Ramos (cell line): ENCODE measurements at regions not wholly inside any gene's neighbourhood (a gene's known extent, or its start where the extent isn't known, plus 50 kb on each side); places are given as distances from the start of the nearest gene placed in this dataset.

Experiments
- in situ Hi-C: fragments of 300-500 bp; cut with MboI; formaldehyde crosslinking; loops from one replicate; pipeline ENCODE4 v1.14.3; 2022; ENCODE audit warnings: low sequenced_read_pairs; ENCODE audit not compliant: unreplicated experiment

GRCh38 chr6:154561750-154562149 lies 51.3 kb upstream of the CNKSR3 start:
- in situ Hi-C loops, result no loop called here

DNA sequence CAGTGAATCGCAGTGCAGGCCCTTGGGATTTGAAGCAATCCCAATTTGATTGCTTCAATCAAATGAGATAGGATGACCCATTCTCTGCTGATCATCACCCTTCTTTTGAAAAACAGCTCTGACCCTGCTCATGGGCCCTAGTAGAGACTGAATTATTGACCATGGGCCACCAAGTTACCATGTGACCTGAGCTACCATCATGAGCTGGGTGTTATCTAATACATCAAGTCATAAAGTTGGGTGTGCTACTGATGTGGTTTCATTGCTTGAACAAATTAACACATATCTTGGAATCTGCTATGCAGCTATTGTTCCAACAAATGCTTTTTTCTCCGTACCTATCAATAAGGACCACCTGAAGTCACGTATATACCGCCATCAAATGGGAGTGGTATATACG lies 54.8 kb upstream of the CNKSR3 start:
- in situ Hi-C loops, result no loop called here

DNA sequence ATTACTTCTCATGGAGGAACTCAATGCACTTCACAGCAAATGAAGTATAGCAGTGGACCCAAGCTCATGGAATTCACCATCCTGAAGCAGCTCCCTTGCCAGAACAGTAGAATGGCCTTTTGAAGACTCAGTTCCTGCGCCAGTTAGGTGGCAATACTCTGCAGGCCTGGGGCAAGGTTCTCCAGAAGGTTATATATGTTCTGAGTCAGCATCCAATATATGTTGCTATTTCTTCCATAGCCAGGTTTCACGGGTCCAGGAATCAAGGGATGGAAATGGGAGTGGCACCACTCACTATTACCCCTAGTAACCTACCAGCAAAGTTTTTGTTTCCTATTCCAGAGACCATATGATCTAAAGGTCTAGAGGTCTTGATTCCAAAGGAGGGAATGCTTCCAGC lies 56.4 kb upstream of the CNKSR3 start:
- in situ Hi-C loops, result no loop called here

DNA sequence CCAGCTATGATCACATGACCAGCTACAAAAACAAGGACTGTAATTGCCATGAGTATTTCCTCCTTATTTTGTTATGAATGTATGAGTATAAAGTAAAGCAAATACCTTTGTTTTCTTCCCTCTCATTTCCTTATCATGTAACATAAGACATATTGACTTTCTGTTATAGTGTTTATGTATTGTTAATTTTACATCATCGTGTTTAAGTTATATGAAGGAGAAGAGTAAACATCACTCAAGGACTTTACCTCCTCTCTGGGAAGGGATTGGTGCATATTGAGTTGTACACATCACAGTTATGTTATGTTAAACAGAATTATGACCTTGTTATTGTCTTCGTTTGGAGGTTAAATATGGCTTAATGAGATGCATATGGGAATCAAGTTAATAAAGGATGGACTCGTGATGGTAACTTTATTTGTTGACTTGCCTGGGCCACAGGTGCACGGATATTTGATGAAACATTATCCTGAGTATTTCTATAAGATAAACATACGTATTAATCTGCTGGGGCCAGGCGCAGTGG lies 57.3 kb upstream of the CNKSR3 start:
- in situ Hi-C loops, result no loop called here

DNA sequence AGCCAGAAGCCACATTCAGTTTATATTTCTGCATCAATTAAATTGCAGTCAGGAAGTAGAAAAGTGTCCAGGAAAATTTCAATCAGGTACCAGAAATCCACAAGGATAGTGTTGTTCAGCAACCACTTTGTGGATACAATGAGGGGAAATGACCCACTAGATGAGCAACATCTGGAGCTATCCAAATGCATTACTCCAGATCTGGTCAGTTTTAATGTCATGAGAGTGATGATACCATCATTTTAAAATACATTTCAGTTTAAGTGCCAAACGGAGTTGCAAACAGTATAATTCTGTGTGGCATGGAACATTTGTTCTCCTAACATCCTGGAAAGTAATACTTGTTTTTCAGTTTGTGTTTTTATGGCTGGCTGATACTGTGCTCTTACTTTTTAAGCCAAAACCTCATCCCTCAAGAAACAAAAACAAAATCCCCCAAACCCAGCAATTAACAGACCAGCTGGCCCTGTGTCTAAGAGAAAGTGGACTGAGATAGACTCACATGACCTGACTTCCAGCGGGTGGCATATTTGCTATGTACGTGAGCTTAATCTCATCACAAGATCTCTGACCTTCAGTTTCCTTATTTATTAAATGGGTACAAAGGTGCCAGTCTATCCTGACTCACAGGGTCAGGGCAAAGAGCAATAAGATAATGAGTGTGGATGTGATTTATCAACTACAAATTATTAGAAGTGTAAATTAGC lies 58.8 kb upstream of the CNKSR3 start:
- in situ Hi-C loops, result no loop called here

DNA sequence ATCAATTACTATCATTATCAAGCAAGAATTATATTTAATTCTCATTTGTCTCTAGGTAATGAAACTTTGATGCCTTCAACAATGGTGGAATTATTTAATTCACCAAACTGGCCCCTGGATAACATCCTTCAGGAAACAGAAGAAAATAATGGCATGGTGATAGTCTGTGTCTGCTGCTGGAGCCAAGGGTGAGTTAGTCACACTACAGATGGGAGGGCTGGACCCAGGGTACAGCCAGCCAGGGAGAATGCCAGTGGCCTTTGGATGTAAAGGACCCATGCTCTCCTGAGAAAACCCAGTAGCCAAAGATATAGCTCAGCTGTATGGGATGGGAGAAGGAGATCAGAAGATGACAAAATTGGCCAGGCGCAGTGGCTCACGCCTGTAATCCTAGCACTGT lies 60.0 kb upstream of the CNKSR3 start:
- in situ Hi-C loops, result no loop called here

DNA sequence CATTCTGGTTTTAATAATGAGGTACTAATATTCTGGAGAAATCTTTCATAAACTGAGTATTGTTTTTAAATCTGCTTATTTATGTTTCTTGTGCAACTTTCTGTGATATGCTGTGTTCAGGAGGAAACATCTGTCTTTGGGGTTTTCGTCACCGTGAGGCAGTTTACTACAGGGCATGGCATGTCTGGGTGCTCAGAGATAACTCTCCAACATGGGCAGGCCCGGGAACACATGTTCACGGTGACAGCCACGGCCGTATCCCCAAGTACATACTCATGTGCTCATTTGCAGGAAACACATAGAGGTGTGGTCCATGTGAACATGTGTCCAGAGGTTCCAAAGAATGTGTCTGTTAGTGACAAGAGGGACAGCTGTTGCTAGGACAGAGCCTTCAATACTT lies 62.1 kb upstream of the CNKSR3 start:
- in situ Hi-C loops, result no loop called here

DNA sequence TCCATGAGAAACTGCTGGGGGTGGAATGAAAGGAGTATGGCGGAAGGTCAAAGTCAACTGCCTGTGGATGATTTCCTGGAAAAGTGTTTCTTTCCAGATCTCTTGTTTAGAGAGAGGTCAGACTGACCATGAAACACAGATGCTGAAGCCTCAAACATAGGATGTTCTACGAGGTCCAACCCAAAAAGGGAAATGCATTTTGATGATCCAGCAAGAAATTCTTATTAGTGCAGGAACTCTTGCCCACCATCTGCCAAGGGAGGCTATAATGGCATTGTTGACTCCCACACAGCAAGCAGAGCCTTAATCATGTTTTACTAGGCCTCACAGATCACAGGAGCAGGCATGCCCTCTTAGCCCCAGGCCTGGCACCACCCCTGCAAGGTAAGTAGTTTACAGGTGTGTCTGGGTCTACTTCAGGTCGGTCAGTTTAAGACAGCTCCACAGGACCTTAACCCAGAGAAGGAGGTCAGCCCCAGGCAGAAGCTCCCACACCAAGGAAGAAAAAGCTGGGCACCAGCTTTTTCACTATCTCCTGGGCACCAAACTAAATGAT lies 67.6 kb upstream of the CNKSR3 start:
- in situ Hi-C loops, result no loop called here

DNA sequence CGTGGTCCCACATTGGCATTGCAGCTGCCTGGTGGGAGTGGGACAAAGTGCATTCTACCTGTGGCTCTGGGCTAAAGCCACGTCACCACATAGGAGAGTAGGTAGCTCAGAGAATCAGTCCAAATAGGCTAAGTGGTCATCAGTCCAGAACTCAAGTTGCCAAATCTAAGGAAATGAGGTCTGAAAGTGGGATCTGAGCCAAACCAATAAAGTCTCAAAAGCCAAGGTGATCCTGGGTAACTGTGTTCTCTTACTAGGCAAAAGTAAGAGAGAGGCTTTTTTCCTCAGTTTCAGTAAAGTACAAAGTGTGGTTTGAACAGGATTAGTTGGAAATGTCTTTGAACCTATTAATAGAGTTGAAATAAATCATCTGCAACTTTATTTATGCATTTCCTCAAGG lies 68.6 kb upstream of the CNKSR3 start:
- in situ Hi-C loops, result no loop called here

DNA sequence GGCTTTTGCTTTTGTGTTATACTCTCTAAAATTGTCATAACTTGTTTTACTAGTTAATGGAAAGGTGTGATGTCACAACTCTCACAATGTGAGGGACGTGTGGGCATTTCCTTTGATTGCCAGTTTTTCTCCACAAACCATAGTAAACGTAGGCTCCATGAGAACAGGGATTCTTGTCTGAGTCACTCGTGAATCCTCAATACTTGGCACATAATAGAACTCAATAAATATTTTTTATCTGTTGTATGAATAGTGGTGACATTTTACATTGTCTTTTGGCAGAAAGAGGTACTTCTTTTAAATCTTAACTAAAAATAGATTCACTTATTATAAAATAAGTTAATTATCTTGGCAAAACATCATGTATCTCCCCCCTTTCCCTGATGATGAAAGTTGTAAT lies 69.0 kb upstream of the CNKSR3 start:
- in situ Hi-C loops, result no loop called here

DNA sequence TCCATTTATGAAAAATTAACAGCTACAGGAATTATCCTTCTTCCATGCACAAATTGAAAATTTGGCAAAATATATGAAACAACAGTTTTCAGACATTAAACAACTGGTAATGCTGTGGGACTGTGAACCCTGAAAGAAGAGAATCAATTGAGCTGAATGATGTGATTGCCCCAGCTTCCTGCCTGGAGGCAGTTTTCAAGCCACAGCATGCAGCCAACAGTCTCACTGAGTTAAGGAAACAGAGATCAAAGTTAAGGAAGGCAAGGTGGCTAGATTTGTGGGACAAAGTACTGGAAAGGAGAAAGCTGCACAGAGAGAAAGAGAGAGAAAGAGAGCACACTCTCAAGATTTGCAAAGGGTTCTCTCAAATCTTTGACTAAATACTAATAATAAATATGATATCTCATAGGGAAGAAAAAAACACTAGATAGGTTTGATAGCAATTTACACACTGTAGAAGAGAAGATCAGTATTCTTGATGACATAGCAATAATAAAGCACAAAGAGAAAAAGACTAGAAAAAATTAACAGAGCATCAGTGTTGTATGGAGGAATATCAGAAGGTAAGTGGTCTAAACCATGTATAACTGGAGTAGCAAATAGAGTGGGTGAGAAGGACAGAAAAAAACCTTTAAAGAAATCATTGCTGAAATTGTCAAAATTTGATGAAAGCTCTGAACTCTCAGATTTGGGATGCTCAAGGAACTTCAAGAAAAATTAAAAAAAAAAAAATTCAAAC lies 70.1 kb upstream of the CNKSR3 start:
- in situ Hi-C loops, result no loop called here

DNA sequence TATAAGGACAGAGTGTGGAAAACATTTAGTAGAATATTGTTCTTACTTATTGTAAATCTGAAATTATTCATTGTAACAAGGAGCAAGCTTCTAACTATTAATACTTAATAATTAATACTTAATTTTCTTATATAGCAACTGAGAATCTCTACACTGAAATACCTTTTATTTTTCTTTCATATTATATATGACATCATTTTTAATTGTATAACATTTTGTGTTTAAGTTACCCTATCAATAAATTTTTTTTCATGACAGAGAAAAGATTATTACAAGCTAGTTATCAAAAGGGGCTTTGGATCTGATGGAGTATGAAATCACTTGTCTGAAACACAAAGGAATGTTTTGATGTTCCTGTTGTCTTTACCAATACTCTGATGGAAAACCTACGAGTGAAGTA lies 72.2 kb upstream of the CNKSR3 start:
- in situ Hi-C loops, result no loop called here

GRCh38 chr6:154583546-154584188 lies 73.2 kb upstream of the CNKSR3 start:
- in situ Hi-C loops, result no loop called here

DNA sequence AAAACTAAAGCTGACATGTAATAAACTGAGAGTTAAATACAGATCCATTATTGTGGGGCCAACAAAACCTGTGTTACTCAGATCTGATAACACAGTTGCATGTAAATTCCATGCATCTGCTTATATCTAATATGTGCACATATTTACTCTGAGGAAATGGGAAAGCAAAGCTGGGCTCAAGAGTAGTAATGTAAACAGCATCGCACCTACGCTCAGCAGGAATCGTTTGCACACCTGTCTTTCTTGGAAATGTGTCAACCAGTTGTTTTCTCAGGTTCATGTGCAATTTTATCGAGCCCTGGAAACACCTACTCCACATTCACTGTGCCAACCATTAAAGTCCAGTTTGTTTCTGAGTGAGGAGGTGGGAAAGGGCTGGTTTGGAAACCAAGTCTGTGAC lies 80.3 kb upstream of the CNKSR3 start:
- in situ Hi-C loops, result no loop called here

GRCh38 chr6:154591234-154591633 lies 80.7 kb upstream of the CNKSR3 start:
- in situ Hi-C loops, result no loop called here

DNA sequence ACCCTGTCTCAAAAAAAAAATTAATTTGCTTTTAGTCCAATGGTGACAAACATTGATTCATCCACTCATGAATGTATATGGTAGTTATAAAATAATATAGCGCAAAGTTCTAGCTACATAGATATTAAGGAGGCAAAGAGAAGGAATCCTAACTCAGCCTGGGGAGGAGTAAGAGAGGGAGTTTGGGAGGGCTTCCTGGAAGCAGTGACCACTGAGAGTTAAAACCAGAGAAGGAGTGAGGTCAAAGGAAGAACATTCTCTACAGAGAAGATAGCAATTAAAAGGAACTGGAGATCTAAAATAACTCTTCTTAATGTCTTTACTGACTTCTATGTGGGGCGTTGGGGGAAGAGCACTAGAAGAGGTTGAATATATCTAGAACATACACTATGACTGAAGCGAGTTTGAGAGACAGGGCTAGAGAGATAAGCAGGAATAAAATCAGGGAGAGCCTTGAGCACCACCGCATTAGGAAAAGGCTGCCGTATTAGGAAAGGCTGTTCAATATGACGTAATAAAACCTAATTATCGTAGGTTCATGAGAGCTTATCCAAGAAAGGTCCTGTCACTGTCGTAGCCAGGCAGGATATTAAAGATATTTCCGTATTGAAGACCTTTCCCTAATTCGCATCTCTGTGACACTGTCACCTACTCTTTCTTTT lies 81.8 kb upstream of the CNKSR3 start:
- in situ Hi-C loops, result no loop called here

- in situ Hi-C loops, result no loop called here
These were observed 82.6 kb upstream of the CNKSR3 start for GRCh38 chr6:154593122-154593521.

DNA sequence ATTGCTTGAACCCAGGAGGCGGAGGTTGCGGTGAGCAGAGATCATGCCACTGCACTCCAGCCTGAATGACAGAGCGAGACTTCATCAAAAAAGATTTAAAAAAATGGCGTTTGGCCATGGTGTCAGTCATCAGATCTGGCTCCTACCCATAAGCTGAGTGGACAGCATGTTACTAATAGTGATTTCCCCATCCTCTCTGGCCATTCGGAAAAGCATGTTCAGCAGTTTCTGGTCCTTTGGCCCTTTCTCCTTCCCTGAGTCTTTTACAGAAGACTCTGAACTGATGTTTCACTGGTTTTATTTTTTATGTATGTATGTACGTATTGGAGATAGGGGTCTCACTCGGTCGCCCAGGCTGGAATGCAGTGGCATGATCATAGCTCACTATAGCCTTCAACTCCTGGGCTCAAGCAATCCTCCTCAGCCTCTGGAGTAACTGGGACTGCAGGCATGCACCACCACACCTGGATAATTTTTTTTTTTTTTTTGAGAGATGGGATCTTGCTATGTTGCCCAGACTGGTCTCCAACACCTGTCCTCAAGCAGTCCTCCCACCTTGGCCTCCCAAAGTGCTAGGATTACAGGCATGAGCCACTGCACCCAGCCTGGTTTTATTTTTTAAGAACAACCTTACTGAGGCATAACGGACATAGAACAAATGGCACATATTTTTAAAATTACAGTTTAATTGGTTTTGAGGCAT lies 84.2 kb upstream of the CNKSR3 start:
- in situ Hi-C loops, result no loop called here

DNA sequence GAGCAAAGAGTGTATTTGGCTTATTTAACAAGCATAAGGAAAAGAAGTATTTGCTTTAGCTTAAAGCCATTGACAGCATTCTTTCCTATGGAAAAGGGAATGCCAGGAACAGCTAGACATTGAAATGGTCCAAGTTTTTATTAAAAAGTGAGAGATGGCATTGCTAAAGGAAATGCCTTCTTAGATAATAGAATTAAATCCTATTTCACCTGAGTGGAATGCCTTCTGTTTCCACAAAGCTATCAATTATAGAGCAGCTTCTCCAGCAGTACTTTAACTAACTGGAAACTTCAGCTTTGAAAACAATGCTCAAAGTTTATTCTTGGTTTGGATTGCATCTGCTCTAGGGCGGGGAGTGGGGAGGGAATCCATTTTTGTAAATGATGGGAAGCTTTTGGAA lies 85.1 kb upstream of the CNKSR3 start:
- in situ Hi-C loops, result no loop called here

- in situ Hi-C loops, result no loop called here
These were observed 85.5 kb upstream of the CNKSR3 start for GRCh38 chr6:154596009-154596408.
